Neural cell (in vitro differentiated cells): ENCODE measurements at regions not wholly inside any gene's neighbourhood (a gene's known extent, or its start where the extent isn't known, plus 50 kb on each side); places are given as distances from the start of the nearest gene placed in this dataset.

Experiments used
- H2AFZ ChIP-seq: fragments of 200-600, 300-800 bp; sonication (generic), shearing (Covaris generic); 2 replicates; pipeline ENCODE4 v1.6.0; 2014; ENCODE audit warnings: low read depth, mild to moderate bottlenecking, antibody characterized with exemption, low read length, moderate library complexity
- H3F3A ChIP-seq: fragments of 200-600 bp; shearing (Covaris generic); 2 replicates; pipeline ENCODE4 v1.6.1; 2016; ENCODE audit warnings: mild to moderate bottlenecking, moderate library complexity, mixed read lengths, antibody characterized with exemption, low read length; ENCODE audit not compliant: insufficient read depth, poor library complexity, severe bottlenecking
- H3K27ac ChIP-seq: fragments of 200-600, 300-800 bp; sonication (generic), shearing (Covaris generic); 2 replicates; pipeline ENCODE4 v1.5.1; 2014; ENCODE audit warnings: mild to moderate bottlenecking, low read length, moderate library complexity
- H3K27me3 ChIP-seq: fragments of 300-800, 200-600 bp; sonication (generic), shearing (Covaris generic); 2 replicates; pipeline ENCODE4 v1.6.0; 2014; ENCODE audit warnings: mild to moderate bottlenecking, low read depth, low read length, moderate library complexity; ENCODE audit not compliant: insufficient read depth
- H3K36me3 ChIP-seq: fragments of 300-800, 200-600 bp; sonication (generic), shearing (Covaris generic); 2 replicates; pipeline ENCODE4 v1.5.1; 2014; ENCODE audit warnings: mild to moderate bottlenecking, antibody characterized with exemption, low read length, moderate library complexity; ENCODE audit not compliant: insufficient read depth
- H3K4me2 ChIP-seq: fragments of 300-800, 200-600 bp; sonication (generic), shearing (Covaris generic); 2 replicates; pipeline ENCODE4 v1.6.0; 2014; ENCODE audit warnings: mild to moderate bottlenecking, low read length
- H3K4me3 ChIP-seq: fragments of 300-800, 200-600 bp; sonication (generic), shearing (Covaris generic); 2 replicates; pipeline ENCODE4 v1.5.1; 2014; ENCODE audit warnings: mild to moderate bottlenecking, low read length, moderate library complexity
- H3K79me2 ChIP-seq: fragments of 200-600 bp; shearing (Covaris generic); replicated peaks from 2 replicates; pipeline ENCODE4 v1.6.0; 2014; ENCODE audit warnings: mild to moderate bottlenecking, low read length, moderate library complexity; ENCODE audit not compliant: insufficient read depth
- H3K9ac ChIP-seq: fragments of 300-800, 200-600 bp; sonication (generic), shearing (Covaris generic); 2 replicates; pipeline ENCODE4 v1.6.1; 2016; ENCODE audit warnings: mild to moderate bottlenecking, low read length, mixed read lengths
- H3K9me2 ChIP-seq: fragments of 200-600 bp; shearing (Covaris generic); 2 replicates; pipeline ENCODE4 v1.6.1; 2016; ENCODE audit warnings: mild to moderate bottlenecking, low read length, mixed read lengths; ENCODE audit not compliant: insufficient read depth
- H3K9me3 ChIP-seq: fragments of 200-600, 300-800 bp; sonication (generic), shearing (Covaris generic); 2 replicates; pipeline ENCODE4 v1.6.1; 2016; ENCODE audit warnings: mild to moderate bottlenecking, mixed run types, low read length, moderate library complexity, mixed read lengths
- H4K20me1 ChIP-seq: fragments of 200-600 bp; shearing (Covaris generic); 2 replicates; pipeline ENCODE4 v1.6.1; 2016; ENCODE audit warnings: mild to moderate bottlenecking, mixed run types; ENCODE audit not compliant: insufficient read depth
- CTCF ChIP-seq: fragments of 450-650 bp; IDR thresholded peaks from 2 replicates; pipeline ENCODE4 v1.5.1; 2014; ENCODE audit warnings: antibody characterized with exemption, mild to moderate bottlenecking, moderate library complexity; ENCODE audit not compliant: poor library complexity, severe bottlenecking
- EP300 ChIP-seq: fragments of 450-650 bp; conservative IDR thresholded peaks from 2 replicates; pipeline ENCODE4 v1.6.1; 2014; ENCODE audit warnings: antibody characterized with exemption, mild to moderate bottlenecking, moderate library complexity; ENCODE audit not compliant: poor library complexity, severe bottlenecking
- EZH2 ChIP-seq: fragments of 200-600, 300-800 bp; shearing (Covaris generic), sonication (generic); IDR thresholded peaks from 2 replicates; pipeline ENCODE4 v1.6.1; 2014; ENCODE audit warnings: antibody characterized with exemption, low read length, borderline replicate concordance, mild to moderate bottlenecking; ENCODE audit not compliant: insufficient read depth, poor library complexity, severe bottlenecking
- MXI1 ChIP-seq: fragments of 450-650 bp; conservative IDR thresholded peaks from 2 replicates; pipeline ENCODE4 v1.6.1; 2014; ENCODE audit warnings: antibody characterized with exemption, mild to moderate bottlenecking; ENCODE audit not compliant: poor library complexity, severe bottlenecking
- POLR2AphosphoS5 ChIP-seq: IDR thresholded peaks from 2 replicates; pipeline ENCODE4 v1.6.1; 2012
- RAD21 ChIP-seq: fragments of 450-650 bp; conservative IDR thresholded peaks from 2 replicates; pipeline ENCODE4 v1.6.1; 2014; ENCODE audit warnings: antibody characterized with exemption, mild to moderate bottlenecking, moderate library complexity
- REST ChIP-seq: IDR thresholded peaks from 2 replicates; pipeline ENCODE4 v1.6.1; 2012; ENCODE audit warnings: borderline replicate concordance
- SMC3 ChIP-seq: fragments of 450-650 bp; conservative IDR thresholded peaks from 2 replicates; pipeline ENCODE4 v1.6.1; 2014; ENCODE audit warnings: antibody characterized with exemption, mild to moderate bottlenecking, moderate library complexity; ENCODE audit not compliant: poor library complexity
- TAF1 ChIP-seq: IDR thresholded peaks from 2 replicates; pipeline ENCODE4 v1.6.1; 2012; ENCODE audit warnings: low read depth

- Histone ChIP-seq H3K4me2 (no peak overlapping the region), H3K79me2 (no peaks in the 10 kb centered on the region), H3K36me3 (no peaks in the 10 kb centered on the region), H3K9me2 (no peaks in the 10 kb centered on the region), H2AFZ (no peak overlapping the region), H3K27ac (no peak overlapping the region), H3K9ac (no peak overlapping the region), H4K20me1 (no peaks in the 10 kb centered on the region), H3K4me3 (no peak overlapping the region), H3K27me3 (no peaks in the 10 kb centered on the region), H3F3A (no peaks in the 10 kb centered on the region), H3K9me3 (no peaks in the 10 kb centered on the region)
- TF ChIP-seq EP300, result no peak
- no peak for TF ChIP-seq REST
- TF ChIP-seq EZH2, result no peak
- no peak for TF ChIP-seq POLR2AphosphoS5
- TF ChIP-seq TAF1, result no peak
- no peak for TF ChIP-seq MXI1
- no peak for TF ChIP-seq CTCF
- no peak for TF ChIP-seq RAD21
- TF ChIP-seq SMC3, result no peak
Measured at GRCh38 chrX:120692319-120692718, 62.5 kb upstream of the C1GALT1C1 start.

GRCh38 chrX:120690941-120691340 lies 61.1 kb upstream of the C1GALT1C1 start:
- no peak overlapping the region for H3K27ac ChIP-seq
- no peak overlapping the region for H3K4me3 ChIP-seq
- H3K9me2 ChIP-seq, result no peaks in the 10 kb centered on the region
- H3K9me3 ChIP-seq, result no peaks in the 10 kb centered on the region
- no peaks in the 10 kb centered on the region for H3F3A ChIP-seq
- no peak overlapping the region for H3K9ac ChIP-seq
- H3K4me2 ChIP-seq, result no peak overlapping the region
- H3K27me3 ChIP-seq, result no peaks in the 10 kb centered on the region
- H2AFZ ChIP-seq, result no peak overlapping the region
- no peaks in the 10 kb centered on the region for H4K20me1 ChIP-seq
- no peaks in the 10 kb centered on the region for H3K79me2 ChIP-seq
- TF ChIP-seq POLR2AphosphoS5 (no peak), RAD21 (no peak), EZH2 (no peak), SMC3 (no peak), MXI1 (no peak), EP300 (no peak), TAF1 (no peak), CTCF (no peak), REST (no peak)
- no peaks in the 10 kb centered on the region for H3K36me3 ChIP-seq
